Memory B cell (primary cell): ENCODE measurements at regions not wholly inside any gene's neighbourhood (a gene's known extent, or its start where the extent isn't known, plus 50 kb on each side); places are given as distances from the start of the nearest gene placed in this dataset.

Experiments used
- ATAC-seq: fragments of 150-1000 bp; cut with Tn5 transposase; 2 replicates; pipeline ENCODE4 v1.10.0; 2021; ENCODE audit warnings: low read depth, mild to moderate bottlenecking, moderate library complexity
- DNase-seq, 2 donors: peaks; one replicate each; pipeline ENCODE4 v3.0.0; 2022; ENCODE audit warnings: low spot score in 2 of 2
- H3K27ac Mint-ChIP-seq: one replicate; pipeline ENCODE4 v1.8.0; 2022; ENCODE audit warnings: mild to moderate bottlenecking, moderate library complexity, mixed read lengths
- H3K27me3 Mint-ChIP-seq: one replicate; pipeline ENCODE4 v1.8.0; 2022; ENCODE audit warnings: mixed read lengths
- H3K36me3 Mint-ChIP-seq: one replicate; pipeline ENCODE4 v1.8.0; 2022; ENCODE audit warnings: mild to moderate bottlenecking, mixed read lengths
- H3K4me1 Mint-ChIP-seq: one replicate; pipeline ENCODE4 v1.8.0; 2022; ENCODE audit warnings: mixed read lengths
- H3K4me3 Mint-ChIP-seq: one replicate; pipeline ENCODE4 v1.8.0; 2022; ENCODE audit warnings: mild to moderate bottlenecking, moderate library complexity, mixed read lengths
- H3K9me3 Mint-ChIP-seq: one replicate; pipeline ENCODE4 v1.8.0; 2022; ENCODE audit warnings: mixed read lengths

DNA sequence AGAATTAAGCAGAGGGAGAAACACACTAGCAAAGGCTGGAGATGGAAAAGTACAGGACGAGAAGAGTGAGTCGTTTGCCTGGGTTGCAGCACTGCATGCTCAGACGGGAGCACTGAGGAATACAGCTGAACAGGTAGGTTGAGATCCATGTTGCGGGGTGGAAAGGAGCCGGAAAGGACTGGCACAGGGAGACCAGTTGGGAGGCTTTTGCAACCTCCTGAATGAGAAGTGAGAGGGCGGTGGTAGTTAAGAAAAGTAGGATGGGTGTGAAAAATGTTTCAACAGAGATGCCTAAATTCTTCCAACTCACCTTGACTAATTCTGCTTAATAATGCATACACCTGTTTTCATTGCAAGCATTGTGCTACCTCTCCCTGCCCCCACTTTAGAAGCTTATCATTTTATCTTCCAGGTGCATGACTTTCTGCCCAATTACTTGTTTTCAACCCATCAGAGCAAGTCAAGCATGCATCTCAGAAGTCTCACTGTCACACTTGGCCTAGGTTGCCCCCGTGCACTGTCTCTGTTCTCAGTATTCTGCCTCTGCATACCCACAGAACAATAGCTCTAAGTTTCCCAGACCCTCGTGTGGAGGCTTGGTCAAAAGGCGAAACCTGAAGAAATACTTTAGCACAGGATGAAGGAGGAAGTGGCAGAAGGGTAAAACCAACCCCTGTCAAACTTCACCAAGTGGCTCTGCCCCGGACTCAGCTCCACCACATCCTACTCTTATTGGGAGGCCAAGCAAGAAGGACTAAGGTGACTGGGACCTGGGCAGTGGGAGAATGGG is 199.3 kb upstream of the BCL6 start:
- Mint-ChIP-seq H3K36me3 (no peaks in the 10 kb centered on the region), H3K4me1 (peaks cover 8% of the 10 kb centered on the region), H3K27ac (no peak overlapping the region), H3K4me3 (no peak overlapping the region), H3K27me3 (peaks cover 8% of the 10 kb centered on the region), H3K9me3 (no peaks in the 10 kb centered on the region)
- DNase-seq (peak in 1 of 2 donors; percentile 15), ATAC-seq (peak; percentile 55)

DNA sequence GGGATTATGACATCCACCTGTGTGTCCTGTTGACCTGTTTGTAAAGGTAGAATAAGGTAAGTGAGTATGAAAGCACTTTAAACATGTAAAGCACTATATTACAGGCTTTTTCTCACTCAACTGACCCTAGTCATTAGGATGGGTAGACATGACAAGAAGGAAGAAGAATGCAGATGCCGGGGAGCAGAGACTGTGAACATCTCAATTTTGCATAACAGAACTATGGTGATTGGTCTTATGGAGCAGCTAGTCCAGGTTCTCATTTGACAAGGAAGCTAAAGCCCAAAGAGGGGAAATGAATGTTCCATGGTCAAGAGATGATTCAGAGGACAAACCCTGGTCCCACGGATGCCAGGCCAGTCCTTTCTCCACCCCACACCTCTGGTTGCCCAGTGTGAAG is 200.1 kb upstream of the BCL6 start:
- Mint-ChIP-seq H3K4me3 (no peak overlapping the region), H3K27me3 (peaks cover 8% of the 10 kb centered on the region), H3K27ac (no peak overlapping the region), H3K9me3 (no peaks in the 10 kb centered on the region), H3K36me3 (no peaks in the 10 kb centered on the region), H3K4me1 (peaks cover 11% of the 10 kb centered on the region)
- DNase-seq: no peak
- ATAC-seq: no peak

DNA sequence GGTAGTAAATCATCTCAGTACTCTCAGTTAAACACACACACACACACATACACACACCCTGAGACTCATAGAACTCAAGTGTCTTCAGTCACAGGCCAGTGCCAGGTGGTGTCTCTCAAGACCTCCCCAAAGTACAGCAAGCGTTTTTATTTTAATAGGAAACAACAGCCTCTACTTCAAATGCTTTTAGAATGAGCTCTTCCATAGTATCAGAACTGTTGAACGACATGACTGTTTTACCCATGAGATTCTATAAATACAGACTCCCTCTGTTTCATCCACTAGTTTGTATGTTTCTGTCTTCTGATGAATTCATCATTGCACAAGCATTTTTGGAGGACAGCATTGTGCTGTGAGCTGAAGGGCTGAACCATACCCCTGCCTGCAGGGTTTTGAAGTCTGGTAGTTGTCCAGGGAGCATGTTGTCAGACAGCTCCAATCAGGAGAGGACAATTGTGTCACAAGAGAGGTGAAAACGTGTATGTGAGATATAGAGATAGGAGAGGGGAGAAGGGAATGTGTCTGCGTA is 201.0 kb upstream of the BCL6 start:
- H3K36me3 Mint-ChIP-seq: no peaks in the 10 kb centered on the region
- no peaks in the 10 kb centered on the region for H3K9me3 Mint-ChIP-seq
- ATAC-seq (no peak), DNase-seq (no peak)
- peaks cover 8% of the 10 kb centered on the region for H3K27me3 Mint-ChIP-seq
- peaks cover 16% of the 10 kb centered on the region for H3K4me1 Mint-ChIP-seq
- H3K27ac Mint-ChIP-seq: no peak overlapping the region
- H3K4me3 Mint-ChIP-seq: no peak overlapping the region

DNA sequence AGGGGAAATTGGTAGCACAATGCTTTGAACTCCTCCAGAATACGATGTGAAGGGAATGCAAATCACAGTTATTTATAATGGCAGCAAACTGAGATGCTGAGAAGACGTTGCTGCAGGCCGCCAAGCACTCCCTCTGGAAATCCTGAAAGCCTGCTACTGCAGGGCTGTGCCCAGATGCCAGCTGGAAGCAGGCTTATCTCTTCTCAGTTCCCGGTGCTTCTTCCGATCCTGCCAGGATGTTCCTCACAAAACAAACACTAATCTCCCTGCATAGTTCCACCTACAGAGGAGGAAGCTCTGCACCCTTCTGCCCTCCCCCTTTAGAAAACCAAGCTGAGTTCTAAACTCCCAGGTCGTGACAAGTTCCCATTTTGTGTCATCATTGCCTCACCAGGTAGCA is 201.7 kb upstream of the BCL6 start:
- H3K4me3 Mint-ChIP-seq: no peak overlapping the region
- DNase-seq (no peak), ATAC-seq (no peak)

DNA sequence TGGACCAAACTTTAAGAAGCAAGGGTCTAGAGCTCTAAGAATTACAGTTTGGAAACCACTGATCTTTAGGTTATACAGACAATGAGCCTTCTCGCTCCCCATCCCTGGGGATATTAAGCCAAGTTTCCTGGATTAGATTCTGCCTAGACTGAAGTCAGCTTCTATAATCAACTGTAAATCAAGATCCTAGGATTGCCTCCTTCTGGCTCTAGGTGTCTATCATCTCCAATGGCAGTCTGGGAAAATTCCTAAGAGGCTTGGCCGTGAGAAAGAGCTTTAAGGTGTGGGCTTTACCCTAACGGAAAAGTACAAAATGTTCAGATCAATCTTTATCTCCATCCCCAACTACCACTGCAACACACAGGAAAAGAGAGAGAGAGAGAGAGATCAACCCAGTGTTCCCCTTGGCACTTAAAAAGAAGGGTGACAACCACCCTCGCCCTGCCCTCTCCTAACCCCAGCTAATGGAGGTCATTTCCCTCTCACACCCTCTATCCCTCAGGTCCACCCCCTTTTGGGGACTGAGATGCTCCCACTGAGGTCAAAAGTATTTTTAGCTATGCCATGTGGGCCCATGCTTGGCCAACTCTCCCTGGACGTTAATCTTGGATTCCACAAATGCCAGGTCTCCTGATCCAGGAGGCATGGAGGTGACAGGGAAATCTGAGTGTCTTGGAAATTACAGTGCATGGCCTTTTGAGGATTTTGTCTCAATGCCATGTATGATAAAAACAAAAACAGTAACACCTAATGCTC is 202.8 kb upstream of the BCL6 start:
- peaks cover 23% of the 10 kb centered on the region for H3K4me1 Mint-ChIP-seq
- no peak for ATAC-seq
- H3K36me3 Mint-ChIP-seq: no peaks in the 10 kb centered on the region
- no peak overlapping the region for H3K27ac Mint-ChIP-seq
- H3K27me3 Mint-ChIP-seq: peaks cover 8% of the 10 kb centered on the region
- DNase-seq: no peak
- no peak overlapping the region for H3K4me3 Mint-ChIP-seq
- H3K9me3 Mint-ChIP-seq: no peaks in the 10 kb centered on the region

More for the DNA sequence above, 201.7 kb upstream of the BCL6 start:
- Mint-ChIP-seq H3K36me3 (no peaks in the 10 kb centered on the region), H3K9me3 (no peaks in the 10 kb centered on the region), H3K4me1 (peaks cover 22% of the 10 kb centered on the region), H3K27ac (no peak overlapping the region), H3K27me3 (peaks cover 8% of the 10 kb centered on the region)

DNA sequence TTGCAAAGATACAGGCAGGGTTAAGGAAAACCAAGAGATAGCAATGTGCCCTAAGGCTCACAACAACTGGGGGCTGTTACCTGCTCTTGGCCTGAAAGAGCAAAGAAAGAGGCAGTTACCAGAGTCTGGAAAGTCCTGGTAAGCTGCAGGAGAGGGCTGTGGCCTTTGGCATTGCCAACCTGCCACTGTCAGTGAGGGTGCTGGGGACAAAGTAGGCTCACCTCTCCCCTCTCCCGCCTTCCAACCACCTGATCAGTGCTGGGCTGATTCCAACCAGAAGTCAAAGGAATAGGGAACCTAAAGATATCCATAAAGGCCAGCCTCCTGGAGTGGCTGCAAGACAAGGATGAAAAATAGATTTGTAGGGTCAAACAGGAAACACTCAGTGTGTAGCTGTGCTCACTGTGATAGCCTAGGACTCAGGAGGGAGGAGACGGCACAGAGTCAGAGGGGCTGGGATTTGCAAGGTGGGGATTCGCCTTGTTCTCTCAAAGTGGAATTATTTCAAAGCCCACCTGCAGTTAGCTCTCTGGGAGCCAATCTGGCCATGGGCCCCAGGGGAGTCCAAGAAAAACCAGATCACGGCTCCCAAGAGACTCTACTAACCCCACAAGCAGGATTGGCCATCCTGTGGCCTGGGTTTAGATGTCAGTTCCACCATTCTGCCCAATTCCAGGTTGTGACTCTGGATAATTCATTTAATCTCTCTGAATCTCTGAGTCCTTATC is 204.0 kb upstream of the BCL6 start:
- no peak for ATAC-seq

DNA sequence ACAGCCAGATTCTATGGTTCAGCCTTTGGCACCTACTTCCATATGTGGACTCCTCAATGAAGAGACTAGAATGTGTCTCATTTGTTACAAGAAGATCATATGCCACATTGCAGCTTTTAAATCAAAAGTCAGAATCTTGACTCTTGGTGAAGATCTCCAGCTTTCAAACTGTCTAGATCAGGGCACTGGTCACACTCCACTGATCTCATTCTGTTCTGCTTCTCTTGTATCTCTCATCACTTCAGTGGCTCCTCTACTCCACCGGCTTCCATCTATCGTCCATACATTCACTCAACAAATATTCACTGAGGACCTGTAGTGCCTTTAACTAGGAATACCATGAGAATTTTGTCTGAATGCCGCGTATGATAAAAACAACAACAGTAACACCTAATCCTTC is 203.3 kb upstream of the LPP start:
- Mint-ChIP-seq H3K4me1 (peaks cover 23% of the 10 kb centered on the region), H3K4me3 (no peak overlapping the region), H3K9me3 (no peaks in the 10 kb centered on the region), H3K27ac (no peak overlapping the region), H3K36me3 (no peaks in the 10 kb centered on the region), H3K27me3 (peaks cover 8% of the 10 kb centered on the region)
- peak; percentile 48 for ATAC-seq
- DNase-seq: no peak

More for the DNA sequence above, 204.0 kb upstream of the BCL6 start:
- no peak overlapping the region for H3K27ac Mint-ChIP-seq
- peaks cover 23% of the 10 kb centered on the region for H3K4me1 Mint-ChIP-seq
- no peak for DNase-seq
- no peaks in the 10 kb centered on the region for H3K9me3 Mint-ChIP-seq
- no peak overlapping the region for H3K4me3 Mint-ChIP-seq
- no peaks in the 10 kb centered on the region for H3K36me3 Mint-ChIP-seq
- H3K27me3 Mint-ChIP-seq: peaks cover 8% of the 10 kb centered on the region

DNA sequence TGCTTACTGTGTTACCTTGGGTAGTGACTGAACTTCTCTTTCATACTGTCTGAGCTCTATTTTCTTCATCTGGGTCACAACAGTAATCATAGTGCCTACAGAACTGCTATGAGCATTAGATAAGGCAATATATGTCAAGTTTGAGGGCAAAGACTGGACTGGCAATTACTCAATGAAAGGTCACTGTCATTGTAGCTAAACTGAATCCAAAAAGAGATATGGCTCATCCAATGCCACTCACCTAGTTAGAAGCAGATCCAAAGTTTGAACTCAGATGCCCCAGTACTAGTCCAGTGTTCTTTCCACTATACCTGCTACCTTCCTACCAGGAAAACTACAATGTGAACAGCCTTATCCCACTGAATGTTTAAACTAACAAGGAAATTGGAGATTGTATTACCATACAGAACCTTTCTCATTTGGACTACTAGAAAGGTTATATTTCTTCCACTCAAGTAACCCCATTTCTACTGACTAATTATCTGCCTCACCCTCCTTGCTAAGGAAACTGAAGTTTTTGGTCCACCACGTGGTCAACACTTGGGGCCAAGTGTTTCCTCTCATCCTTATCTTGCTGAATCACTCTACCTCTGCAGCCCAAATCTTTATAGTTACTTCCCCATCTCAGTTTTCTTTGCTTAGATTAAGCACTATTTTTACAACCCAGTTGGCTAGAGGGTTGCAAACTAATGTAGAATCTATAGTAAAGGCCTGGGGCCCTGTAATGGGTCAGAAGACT is 202.3 kb upstream of the LPP start:
- peak; percentile 53 for ATAC-seq
- no peak overlapping the region for H3K27ac Mint-ChIP-seq
- no peaks in the 10 kb centered on the region for H3K9me3 Mint-ChIP-seq
- H3K27me3 Mint-ChIP-seq: peaks cover 8% of the 10 kb centered on the region
- peaks cover 19% of the 10 kb centered on the region for H3K4me1 Mint-ChIP-seq
- H3K4me3 Mint-ChIP-seq: no peak overlapping the region
- DNase-seq: no peak
- H3K36me3 Mint-ChIP-seq: no peaks in the 10 kb centered on the region

DNA sequence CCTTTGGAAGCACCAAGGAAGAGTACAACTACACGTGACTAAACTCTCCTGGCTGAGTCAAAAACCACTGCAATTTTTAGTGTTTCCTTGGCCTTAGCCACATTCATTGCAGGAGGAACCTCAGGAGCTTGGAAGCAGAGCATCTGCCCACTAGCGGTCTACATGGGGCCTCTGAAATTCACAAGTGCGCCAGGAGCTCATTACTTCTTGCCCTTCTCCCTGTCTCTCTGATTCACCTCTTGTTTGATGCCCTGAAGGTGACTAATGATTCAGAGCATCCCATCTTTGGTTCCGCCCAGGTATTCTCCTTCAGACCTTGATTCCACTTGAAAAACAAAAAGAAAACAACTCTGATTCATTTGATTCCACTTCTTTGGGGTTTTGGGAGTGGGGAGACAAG is 201.1 kb upstream of the LPP start:
- no peak for DNase-seq
- Mint-ChIP-seq H3K27me3 (peaks cover 8% of the 10 kb centered on the region), H3K36me3 (no peaks in the 10 kb centered on the region), H3K9me3 (no peaks in the 10 kb centered on the region), H3K27ac (no peak overlapping the region), H3K4me1 (peaks cover 15% of the 10 kb centered on the region), H3K4me3 (no peak overlapping the region)
- no peak for ATAC-seq

DNA sequence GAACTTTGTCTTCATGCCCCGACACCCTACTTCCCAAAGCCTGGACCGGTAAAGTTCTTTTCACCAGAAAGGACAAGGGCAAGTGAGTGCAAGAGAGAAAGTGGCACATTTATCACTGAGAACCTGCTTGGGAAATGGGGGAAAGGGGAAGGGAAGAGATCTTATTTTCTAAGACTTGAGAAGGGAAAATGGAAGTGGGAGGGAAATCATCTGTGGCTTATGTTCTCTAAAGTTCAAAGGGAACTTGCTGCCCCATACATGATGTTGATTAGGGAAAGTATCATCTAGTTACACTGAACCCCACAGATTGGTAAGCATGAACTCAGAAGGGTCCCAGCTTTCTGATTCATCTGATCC is 199.5 kb upstream of the LPP start:
- Mint-ChIP-seq H3K4me1 (peaks cover 20% of the 10 kb centered on the region), H3K27me3 (peaks cover 3% of the 10 kb centered on the region), H3K4me3 (no peak overlapping the region), H3K9me3 (no peaks in the 10 kb centered on the region), H3K27ac (no peak overlapping the region), H3K36me3 (no peaks in the 10 kb centered on the region)
- DNase-seq: no peak
- ATAC-seq: no peak

DNA sequence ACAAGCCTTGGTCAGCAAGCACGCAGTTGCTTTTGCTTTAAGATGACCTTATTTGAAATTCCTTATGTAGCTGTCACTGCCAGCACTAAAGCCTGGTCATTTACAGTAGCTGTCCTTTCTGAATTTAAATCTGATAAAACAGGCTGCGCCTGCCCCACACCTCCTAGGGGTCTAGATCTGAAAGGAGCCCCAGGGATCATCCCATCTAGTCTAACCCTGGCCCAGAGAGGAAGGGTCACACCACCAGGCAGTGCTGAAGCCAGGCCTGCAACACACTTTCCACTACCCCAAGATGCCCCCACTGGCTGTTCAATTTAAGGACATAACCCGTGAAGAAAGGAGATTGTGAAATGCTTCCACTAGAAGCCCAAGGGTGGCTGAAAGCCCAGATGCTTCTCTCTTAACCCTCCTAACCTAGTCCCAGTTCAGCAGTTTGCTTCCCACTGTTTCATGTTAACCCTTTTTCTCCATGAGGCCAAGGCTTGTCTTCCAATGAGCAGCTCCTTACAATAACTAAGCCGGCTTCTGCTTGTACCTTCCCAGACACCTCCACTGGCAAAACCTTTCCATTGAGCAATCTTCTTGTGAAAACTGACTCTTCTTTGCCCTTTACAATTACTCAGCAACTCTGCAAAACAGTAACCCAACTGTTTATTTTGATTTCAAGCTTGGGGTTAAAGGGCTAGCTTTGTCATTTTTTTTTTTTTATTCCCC is 198.9 kb upstream of the LPP start:
- H3K9me3 Mint-ChIP-seq: no peaks in the 10 kb centered on the region
- H3K27ac Mint-ChIP-seq: no peak overlapping the region
- ATAC-seq (no peak), DNase-seq (no peak)
- H3K27me3 Mint-ChIP-seq: peaks cover 3% of the 10 kb centered on the region
- no peaks in the 10 kb centered on the region for H3K36me3 Mint-ChIP-seq
- H3K4me1 Mint-ChIP-seq: peaks cover 20% of the 10 kb centered on the region
- no peak overlapping the region for H3K4me3 Mint-ChIP-seq

DNA sequence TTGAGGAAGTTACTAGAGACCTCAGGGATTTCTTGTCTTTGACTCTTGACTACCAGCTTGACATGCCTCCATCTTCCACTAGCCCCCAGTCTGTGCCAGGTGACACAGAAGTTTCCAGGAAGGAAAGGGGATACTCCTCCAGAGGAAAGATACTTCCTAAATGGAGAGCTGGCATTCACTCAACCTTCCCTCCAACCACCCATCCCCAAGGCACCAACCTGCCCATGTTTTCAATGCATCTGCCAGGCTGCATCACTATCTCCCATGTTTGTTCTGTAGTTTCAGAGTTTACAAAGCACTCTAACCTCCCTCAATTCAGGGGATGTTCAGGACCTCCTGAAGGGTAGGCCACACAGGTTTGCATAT is 198.4 kb upstream of the LPP start:
- Mint-ChIP-seq H3K4me1 (peaks cover 16% of the 10 kb centered on the region), H3K9me3 (no peaks in the 10 kb centered on the region), H3K4me3 (no peak overlapping the region), H3K36me3 (no peaks in the 10 kb centered on the region), H3K27me3 (peaks cover 3% of the 10 kb centered on the region), H3K27ac (no peak overlapping the region)
- ATAC-seq: no peak
- no peak for DNase-seq

DNA sequence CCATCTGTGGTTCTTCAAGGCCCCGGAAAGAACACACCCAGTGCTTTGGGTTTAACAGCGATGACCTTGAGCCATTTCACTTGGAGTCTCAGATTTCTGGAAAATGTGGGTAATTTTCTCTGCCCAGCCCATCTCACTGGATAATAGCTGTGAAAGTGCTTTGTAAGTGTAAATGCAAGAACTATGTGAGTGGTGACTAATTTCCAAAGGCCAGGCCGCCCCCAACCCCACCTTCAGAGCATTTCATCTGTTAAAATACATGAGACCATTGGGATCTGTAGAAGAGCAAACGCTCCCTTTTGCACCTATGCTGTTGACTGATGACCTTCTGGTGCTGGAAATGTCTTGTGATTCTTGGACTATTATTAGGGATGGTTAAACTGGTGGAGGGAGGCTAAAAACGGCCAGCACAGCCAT is 196.8 kb upstream of the LPP start:
- Mint-ChIP-seq H3K9me3 (no peaks in the 10 kb centered on the region), H3K4me3 (no peak overlapping the region), H3K27me3 (peaks cover 3% of the 10 kb centered on the region), H3K4me1 (peaks cover 6% of the 10 kb centered on the region), H3K36me3 (no peaks in the 10 kb centered on the region), H3K27ac (no peak overlapping the region)
- no peak for DNase-seq
- no peak for ATAC-seq
